GM23338 (cell line): ENCODE measurements at regions not wholly inside any gene's neighbourhood (a gene's known extent, or its start where the extent isn't known, plus 50 kb on each side); places are given as distances from the start of the nearest gene placed in this dataset.

ENCODE experiments used
- CREB1 ChIP-seq: fragments of 250-450 bp; sonication (Bioruptor Pico); IDR thresholded peaks from 2 replicates; pipeline ENCODE4 v1.5.0; 2020; ENCODE audit warnings: low read depth, mild to moderate bottlenecking, moderate library complexity
- EZH2 ChIP-seq: fragments of 200-600 bp; sonication (generic); IDR thresholded peaks from one replicate; pipeline ENCODE4 v1.8.0; 2017; ENCODE audit warnings: antibody characterized with exemption, mild to moderate bottlenecking, low read depth; ENCODE audit not compliant: unreplicated experiment
- EZH2phosphoT487 ChIP-seq: fragments of 200-600 bp; sonication (generic); IDR thresholded peaks from one replicate; pipeline ENCODE4 v1.8.1; 2018; ENCODE audit warnings: antibody characterized with exemption; ENCODE audit not compliant: unreplicated experiment
- JUNB ChIP-seq: IDR thresholded peaks from one replicate; pipeline ENCODE4 v1.6.1; 2016; ENCODE audit warnings: antibody characterized with exemption; ENCODE audit not compliant: unreplicated experiment
- NANOG ChIP-seq: IDR thresholded peaks from 2 replicates; pipeline ENCODE4 v1.6.1; 2016; ENCODE audit warnings: antibody characterized with exemption, borderline replicate concordance
- POLR2AphosphoS5 ChIP-seq: IDR thresholded peaks from 2 replicates; pipeline ENCODE4 v1.6.1; 2016; ENCODE audit warnings: antibody characterized with exemption, low read depth
- REST ChIP-seq: IDR thresholded peaks from one replicate; pipeline ENCODE4 v1.6.1; 2018; ENCODE audit warnings: antibody characterized with exemption; ENCODE audit not compliant: unreplicated experiment
- STAT1 ChIP-seq: IDR thresholded peaks from one replicate; pipeline ENCODE4 v1.6.1; 2016; ENCODE audit warnings: antibody characterized with exemption; ENCODE audit not compliant: unreplicated experiment
- ZNF114 ChIP-seq: fragments of 250-450 bp; sonication (Bioruptor Pico); IDR thresholded peaks from 2 replicates; pipeline ENCODE4 v1.5.0; 2020; ENCODE audit warnings: mild to moderate bottlenecking, moderate library complexity
- ZNF331 ChIP-seq: fragments of 250-450 bp; sonication (Bioruptor Pico); IDR thresholded peaks from 2 replicates; pipeline ENCODE4 v1.5.0; 2020; ENCODE audit warnings: low read depth, mild to moderate bottlenecking, moderate library complexity
- ZNF462 ChIP-seq: fragments of 250-450 bp; sonication (Bioruptor Pico); IDR thresholded peaks from 2 replicates; pipeline ENCODE4 v1.5.0; 2020; ENCODE audit warnings: mild to moderate bottlenecking, moderate library complexity
- TF ChIP-seq, protein P1 (sequence below), 2 experiments: fragments of 200-600 bp in 1 of 2; sonication (generic) in 1 of 2; conservative IDR thresholded peaks; 2 replicates each; pipeline versions ENCODE4 v1.5.1 to v1.6.1; 2016 to 2017; ENCODE audit warnings: antibody characterized with exemption in 2 of 2, low read depth in 2 of 2, mild to moderate bottlenecking in 2 of 2, moderate library complexity in 1 of 2
- TF ChIP-seq, protein P2 (sequence below): IDR thresholded peaks from 2 replicates; pipeline ENCODE4 v1.6.1; 2016; ENCODE audit warnings: antibody characterized with exemption

GRCh38 chr11:42179216-42179615 is 719.8 kb upstream of the LRRC4C start:
- TF ChIP-seq POLR2AphosphoS5 = no peak
- TF ChIP-seq ZNF114 = no peak
- TF ChIP-seq, protein P1, sequence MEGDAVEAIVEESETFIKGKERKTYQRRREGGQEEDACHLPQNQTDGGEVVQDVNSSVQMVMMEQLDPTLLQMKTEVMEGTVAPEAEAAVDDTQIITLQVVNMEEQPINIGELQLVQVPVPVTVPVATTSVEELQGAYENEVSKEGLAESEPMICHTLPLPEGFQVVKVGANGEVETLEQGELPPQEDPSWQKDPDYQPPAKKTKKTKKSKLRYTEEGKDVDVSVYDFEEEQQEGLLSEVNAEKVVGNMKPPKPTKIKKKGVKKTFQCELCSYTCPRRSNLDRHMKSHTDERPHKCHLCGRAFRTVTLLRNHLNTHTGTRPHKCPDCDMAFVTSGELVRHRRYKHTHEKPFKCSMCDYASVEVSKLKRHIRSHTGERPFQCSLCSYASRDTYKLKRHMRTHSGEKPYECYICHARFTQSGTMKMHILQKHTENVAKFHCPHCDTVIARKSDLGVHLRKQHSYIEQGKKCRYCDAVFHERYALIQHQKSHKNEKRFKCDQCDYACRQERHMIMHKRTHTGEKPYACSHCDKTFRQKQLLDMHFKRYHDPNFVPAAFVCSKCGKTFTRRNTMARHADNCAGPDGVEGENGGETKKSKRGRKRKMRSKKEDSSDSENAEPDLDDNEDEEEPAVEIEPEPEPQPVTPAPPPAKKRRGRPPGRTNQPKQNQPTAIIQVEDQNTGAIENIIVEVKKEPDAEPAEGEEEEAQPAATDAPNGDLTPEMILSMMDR (conservative IDR thresholded peaks at IDR 0.05; ENCODE audit: low read depth in 2 of 2) = no peak
- no peak for TF ChIP-seq CREB1 (CRISPR knock-in tag)
- TF ChIP-seq EZH2phosphoT487 = no peak
- no peak for TF ChIP-seq EZH2
- no peak for TF ChIP-seq REST
- TF ChIP-seq ZNF331 (CRISPR knock-in tag) = no peak
- TF ChIP-seq JUNB = no peak
- TF ChIP-seq, protein P2, sequence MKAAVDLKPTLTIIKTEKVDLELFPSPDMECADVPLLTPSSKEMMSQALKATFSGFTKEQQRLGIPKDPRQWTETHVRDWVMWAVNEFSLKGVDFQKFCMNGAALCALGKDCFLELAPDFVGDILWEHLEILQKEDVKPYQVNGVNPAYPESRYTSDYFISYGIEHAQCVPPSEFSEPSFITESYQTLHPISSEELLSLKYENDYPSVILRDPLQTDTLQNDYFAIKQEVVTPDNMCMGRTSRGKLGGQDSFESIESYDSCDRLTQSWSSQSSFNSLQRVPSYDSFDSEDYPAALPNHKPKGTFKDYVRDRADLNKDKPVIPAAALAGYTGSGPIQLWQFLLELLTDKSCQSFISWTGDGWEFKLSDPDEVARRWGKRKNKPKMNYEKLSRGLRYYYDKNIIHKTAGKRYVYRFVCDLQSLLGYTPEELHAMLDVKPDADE = no peak
- no peak for TF ChIP-seq NANOG
- no peak for TF ChIP-seq ZNF462 (CRISPR knock-in tag)
- no peak for TF ChIP-seq STAT1
